Coronary artery (tissue), 2 donors: ENCODE measurements at regions not wholly inside any gene's neighbourhood (a gene's known extent, or its start where the extent isn't known, plus 50 kb on each side); places are given as distances from the start of the nearest gene placed in this dataset.

Experiments used
- DNase-seq: peaks from one replicate; pipeline ENCODE4 v3.0.0-alpha.2; 2017; ENCODE audit warnings: low spot score
- H3K27ac ChIP-seq, 2 donors: fragments of 200-600 bp; sonication (generic); one replicate each; pipeline ENCODE4 v1.5.1; 2016 to 2019
- H3K4me3 ChIP-seq: fragments of 200-600 bp; sonication (generic); 2 replicates; pipeline ENCODE4 v1.5.1; 2016; ENCODE audit warnings: mild to moderate bottlenecking, moderate library complexity
- TF ChIP-seq, protein P1 (sequence below): fragments of 200-600 bp; sonication (generic); IDR thresholded peaks from one replicate; pipeline ENCODE4 v1.5.1; 2019; ENCODE audit warnings: antibody characterized with exemption

DNA sequence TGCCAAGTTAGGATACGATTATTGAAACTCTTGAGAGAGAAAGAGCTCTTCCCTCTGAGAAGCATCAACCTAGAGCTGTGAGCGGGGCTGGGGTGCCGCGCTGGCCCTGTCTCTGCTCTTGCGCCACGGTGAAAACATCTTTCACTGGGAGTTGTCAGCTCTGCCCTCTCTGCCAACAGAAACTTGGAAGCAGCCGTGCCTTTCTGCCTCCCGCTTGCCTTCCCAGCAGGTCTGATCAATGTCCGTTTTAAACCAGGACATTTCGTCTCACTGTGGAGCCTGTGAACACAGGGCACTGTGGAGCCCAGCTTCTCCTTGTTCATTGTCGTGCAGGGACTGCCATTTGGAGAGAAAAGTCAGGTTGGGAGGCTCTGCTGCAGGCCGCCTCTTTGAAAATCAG is 249.2 kb upstream of the PMEPA1 start:
- TF ChIP-seq, protein P1, sequence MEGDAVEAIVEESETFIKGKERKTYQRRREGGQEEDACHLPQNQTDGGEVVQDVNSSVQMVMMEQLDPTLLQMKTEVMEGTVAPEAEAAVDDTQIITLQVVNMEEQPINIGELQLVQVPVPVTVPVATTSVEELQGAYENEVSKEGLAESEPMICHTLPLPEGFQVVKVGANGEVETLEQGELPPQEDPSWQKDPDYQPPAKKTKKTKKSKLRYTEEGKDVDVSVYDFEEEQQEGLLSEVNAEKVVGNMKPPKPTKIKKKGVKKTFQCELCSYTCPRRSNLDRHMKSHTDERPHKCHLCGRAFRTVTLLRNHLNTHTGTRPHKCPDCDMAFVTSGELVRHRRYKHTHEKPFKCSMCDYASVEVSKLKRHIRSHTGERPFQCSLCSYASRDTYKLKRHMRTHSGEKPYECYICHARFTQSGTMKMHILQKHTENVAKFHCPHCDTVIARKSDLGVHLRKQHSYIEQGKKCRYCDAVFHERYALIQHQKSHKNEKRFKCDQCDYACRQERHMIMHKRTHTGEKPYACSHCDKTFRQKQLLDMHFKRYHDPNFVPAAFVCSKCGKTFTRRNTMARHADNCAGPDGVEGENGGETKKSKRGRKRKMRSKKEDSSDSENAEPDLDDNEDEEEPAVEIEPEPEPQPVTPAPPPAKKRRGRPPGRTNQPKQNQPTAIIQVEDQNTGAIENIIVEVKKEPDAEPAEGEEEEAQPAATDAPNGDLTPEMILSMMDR: no peak
- no peak for DNase-seq
- Histone ChIP-seq H3K27ac (no peak overlapping the region), H3K4me3 (no peak overlapping the region)

DNA sequence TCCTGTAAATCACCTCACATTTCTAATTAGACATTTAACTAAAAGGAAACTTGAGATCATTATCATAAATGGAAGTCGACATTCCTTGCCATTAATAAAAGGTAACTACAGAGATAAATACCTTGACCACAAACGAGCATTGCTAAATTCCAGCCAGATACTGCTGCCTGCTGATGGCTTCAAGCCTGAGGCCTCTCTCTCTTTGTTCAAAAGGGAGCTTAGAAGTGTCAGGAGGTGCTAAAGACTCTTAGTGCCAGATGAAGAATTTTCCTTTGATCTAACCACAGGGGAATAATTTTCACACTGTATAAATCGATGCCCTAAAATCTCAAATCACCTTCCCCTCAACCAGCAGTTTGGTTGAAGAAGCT is 248.2 kb upstream of the PMEPA1 start:
- no peak overlapping the region for H3K27ac ChIP-seq
- no peak for DNase-seq
- no peak overlapping the region for H3K4me3 ChIP-seq
- TF ChIP-seq, protein P1: no peak

- TF ChIP-seq, protein P1: no peak
- no peak overlapping the region for H3K27ac ChIP-seq
- H3K4me3 ChIP-seq: no peak overlapping the region
- DNase-seq: no peak
Measured at GRCh38 chr20:57957411-57958049, 247.7 kb upstream of the PMEPA1 start.

- TF ChIP-seq, protein P1: no peak
- Histone ChIP-seq H3K4me3 (no peak overlapping the region), H3K27ac (no peak overlapping the region)
- no peak for DNase-seq
Measured at GRCh38 chr20:57953638-57954037, 243.8 kb upstream of the PMEPA1 start.

DNA sequence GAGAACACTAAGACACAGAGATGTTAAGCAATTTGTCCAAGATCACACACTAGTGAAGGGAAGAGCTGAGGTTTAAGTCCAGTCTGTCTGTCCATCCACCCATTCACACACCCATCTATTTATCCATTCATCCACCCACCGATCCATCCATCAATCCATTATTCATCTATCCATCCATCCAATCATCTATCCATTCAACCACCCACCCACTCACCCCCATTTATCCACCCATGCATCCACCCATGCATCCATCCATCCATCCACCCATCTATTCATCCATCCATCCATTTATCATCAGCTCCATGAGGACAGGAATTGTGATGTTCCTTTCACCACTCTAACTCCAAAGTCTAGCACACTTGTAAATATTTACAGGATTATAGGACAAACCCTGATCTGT is 242.3 kb upstream of the PMEPA1 start:
- DNase-seq: no peak

DNA sequence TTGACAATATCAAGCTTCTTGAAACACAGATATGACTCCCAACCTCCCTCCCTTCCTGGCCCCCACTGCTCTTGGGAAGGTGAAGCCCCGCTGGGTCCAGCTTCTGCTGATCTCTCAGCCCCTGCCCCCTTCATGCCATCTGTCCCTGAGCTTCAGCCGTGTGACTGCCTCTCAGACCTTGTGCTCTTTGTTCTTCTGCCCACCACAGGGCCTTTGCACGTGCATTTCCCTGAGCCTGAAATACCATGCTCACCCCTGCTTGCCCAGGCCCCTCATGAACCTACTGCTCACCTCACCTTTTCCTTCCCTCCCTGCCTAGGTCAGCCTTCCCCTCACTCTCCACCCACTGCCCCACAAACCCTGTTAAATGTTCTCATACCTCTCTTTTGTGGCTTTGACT is 241.7 kb upstream of the PMEPA1 start:
- TF ChIP-seq, protein P1: no peak
- DNase-seq: no peak
- no peak overlapping the region for H3K4me3 ChIP-seq
- no peak overlapping the region for H3K27ac ChIP-seq

More for the DNA sequence above, 242.3 kb upstream of the PMEPA1 start:
- TF ChIP-seq, protein P1: no peak
- Histone ChIP-seq H3K27ac (no peak overlapping the region), H3K4me3 (no peak overlapping the region)

DNA sequence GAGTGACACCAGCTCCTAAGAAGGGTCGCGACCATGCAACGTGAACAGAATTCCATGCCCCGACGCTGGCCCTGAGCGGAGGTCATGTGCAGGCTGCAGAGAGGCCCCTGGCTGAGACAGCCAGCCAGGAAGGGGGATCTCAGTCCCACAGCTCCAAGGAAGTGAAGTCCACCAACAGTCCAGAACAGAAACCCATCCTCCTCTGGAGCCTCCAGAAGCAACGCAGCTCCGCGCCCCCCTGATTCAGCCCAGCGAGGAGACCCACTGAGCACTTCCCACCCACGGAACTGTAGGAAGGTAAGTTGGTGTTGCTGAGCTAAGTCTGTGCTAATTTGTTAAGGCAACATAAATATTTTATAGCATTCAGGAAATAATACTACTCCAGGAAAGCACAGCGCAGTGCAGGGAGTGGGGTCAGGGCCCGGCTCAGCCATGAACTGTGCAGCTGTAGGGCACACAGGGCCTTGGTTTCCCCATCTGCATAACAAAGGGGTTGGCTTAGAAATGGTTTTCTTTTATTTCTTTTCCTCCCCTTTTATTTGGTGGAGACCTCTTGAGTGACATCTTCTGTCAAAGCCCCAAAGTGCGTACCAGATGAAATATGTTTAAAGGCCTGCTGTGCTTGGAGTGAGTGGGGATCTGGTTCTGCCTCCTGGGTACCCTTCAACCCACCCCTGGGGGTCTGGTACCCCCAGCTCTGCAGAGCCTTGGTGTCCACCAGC is 241.1 kb upstream of the PMEPA1 start:
- TF ChIP-seq, protein P1: no peak
- Histone ChIP-seq H3K27ac (no peak overlapping the region), H3K4me3 (no peak overlapping the region)
- no peak for DNase-seq
